Activated naive CD4-positive, alpha-beta T cell treated with anti-CD3 and anti-CD28 coated beads for 36 hours (primary cell): ENCODE measurements at regions not wholly inside any gene's neighbourhood (a gene's known extent, or its start where the extent isn't known, plus 50 kb on each side); places are given as distances from the start of the nearest gene placed in this dataset.

Experiments used
- CTCF ChIA-PET: fragments of 350-600 bp; sonication (Branson Sonifier 250); formaldehyde crosslinking; loops from one replicate; lab custom pipeline; 2021; ENCODE audit warnings: antibody characterized with exemption; lab: Charles Lee
- DNase-seq: peaks from one replicate; pipeline ENCODE4 v3.0.0-alpha.2; 2020
- H3K27ac Mint-ChIP-seq: one replicate; pipeline ENCODE4 v1.8.0; 2021; ENCODE audit warnings: mild to moderate bottlenecking, mixed read lengths
- H3K27me3 Mint-ChIP-seq: one replicate; pipeline ENCODE4 v1.8.0; 2021; ENCODE audit warnings: low read depth, mixed read lengths
- H3K36me3 Mint-ChIP-seq: one replicate; pipeline ENCODE4 v1.8.0; 2021; ENCODE audit warnings: low read depth, mixed read lengths
- H3K4me1 Mint-ChIP-seq: one replicate; pipeline ENCODE4 v1.8.0; 2021; ENCODE audit warnings: low read depth, mixed read lengths
- H3K4me3 Mint-ChIP-seq: one replicate; pipeline ENCODE4 v1.8.0; 2021; ENCODE audit warnings: mild to moderate bottlenecking, moderate library complexity, mixed read lengths
- H3K9me3 Mint-ChIP-seq: one replicate; pipeline ENCODE4 v1.8.0; 2021; ENCODE audit warnings: mixed read lengths
- intact Hi-C: fragments of 100-400 bp; cut with micrococcal nuclease; formaldehyde crosslinking; loops from one replicate; pipeline ENCODE4 v1.15.1; 2023

GRCh38 chrX:96435378-96436035 is 249.1 kb upstream of the DIAPH2 start:
- no peaks in the 10 kb centered on the region for H3K27me3 Mint-ChIP-seq
- no peaks in the 10 kb centered on the region for H3K36me3 Mint-ChIP-seq
- H3K4me3 Mint-ChIP-seq: no peak overlapping the region
- H3K4me1 Mint-ChIP-seq: no peaks in the 10 kb centered on the region
- intact Hi-C loops: no loop called here
- no peaks in the 10 kb centered on the region for H3K9me3 Mint-ChIP-seq
- CTCF ChIA-PET: no interaction called here
- DNase-seq: no peak
- no peak overlapping the region for H3K27ac Mint-ChIP-seq

GRCh38 chrX:96436105-96436504 is 248.5 kb upstream of the DIAPH2 start:
- no peaks in the 10 kb centered on the region for H3K4me1 Mint-ChIP-seq
- CTCF ChIA-PET: no interaction called here
- no peak overlapping the region for H3K4me3 Mint-ChIP-seq
- no peaks in the 10 kb centered on the region for H3K36me3 Mint-ChIP-seq
- intact Hi-C loops: no loop called here
- H3K27me3 Mint-ChIP-seq: no peaks in the 10 kb centered on the region
- no peak overlapping the region for H3K27ac Mint-ChIP-seq
- no peaks in the 10 kb centered on the region for H3K9me3 Mint-ChIP-seq
- DNase-seq: no peak

GRCh38 chrX:96438803-96439202 is 245.8 kb upstream of the DIAPH2 start:
- no peaks in the 10 kb centered on the region for H3K27me3 Mint-ChIP-seq
- no peak for DNase-seq
- no peak overlapping the region for H3K27ac Mint-ChIP-seq
- CTCF ChIA-PET: no interaction called here
- intact Hi-C loops: no loop called here
- no peak overlapping the region for H3K4me3 Mint-ChIP-seq
- H3K4me1 Mint-ChIP-seq: no peaks in the 10 kb centered on the region
- no peaks in the 10 kb centered on the region for H3K9me3 Mint-ChIP-seq
- H3K36me3 Mint-ChIP-seq: no peaks in the 10 kb centered on the region

- Mint-ChIP-seq H3K27me3 (no peaks in the 10 kb centered on the region), H3K36me3 (no peaks in the 10 kb centered on the region), H3K4me3 (no peak overlapping the region), H3K27ac (no peak overlapping the region), H3K9me3 (no peaks in the 10 kb centered on the region), H3K4me1 (no peaks in the 10 kb centered on the region)
- DNase-seq: no peak
- CTCF ChIA-PET: no interaction called here
- intact Hi-C loops: no loop called here
Observed at GRCh38 chrX:96440941-96441340, 243.7 kb upstream of the DIAPH2 start.

- no peaks in the 10 kb centered on the region for H3K36me3 Mint-ChIP-seq
- intact Hi-C loops: no loop called here
- CTCF ChIA-PET: no interaction called here
- H3K9me3 Mint-ChIP-seq: no peaks in the 10 kb centered on the region
- no peak for DNase-seq
- no peak overlapping the region for H3K27ac Mint-ChIP-seq
- H3K4me3 Mint-ChIP-seq: no peak overlapping the region
- H3K27me3 Mint-ChIP-seq: no peaks in the 10 kb centered on the region
- no peaks in the 10 kb centered on the region for H3K4me1 Mint-ChIP-seq
Observed at GRCh38 chrX:96445531-96446065, 239.0 kb upstream of the DIAPH2 start.

- Mint-ChIP-seq H3K4me1 (no peaks in the 10 kb centered on the region), H3K27me3 (no peaks in the 10 kb centered on the region), H3K27ac (no peak overlapping the region), H3K36me3 (no peaks in the 10 kb centered on the region), H3K9me3 (no peaks in the 10 kb centered on the region), H3K4me3 (no peak overlapping the region)
- DNase-seq: no peak
- intact Hi-C loops: no loop called here
- CTCF ChIA-PET: no interaction called here
Observed at GRCh38 chrX:96446524-96446923, 238.1 kb upstream of the DIAPH2 start.

- CTCF ChIA-PET: no interaction called here
- H3K27me3 Mint-ChIP-seq: no peaks in the 10 kb centered on the region
- H3K36me3 Mint-ChIP-seq: no peaks in the 10 kb centered on the region
- H3K4me3 Mint-ChIP-seq: no peak overlapping the region
- no peak overlapping the region for H3K27ac Mint-ChIP-seq
- intact Hi-C loops: no loop called here
- no peaks in the 10 kb centered on the region for H3K4me1 Mint-ChIP-seq
- no peak for DNase-seq
- no peaks in the 10 kb centered on the region for H3K9me3 Mint-ChIP-seq
Observed at GRCh38 chrX:96447161-96447560, 237.5 kb upstream of the DIAPH2 start.

GRCh38 chrX:96449191-96449590 is 235.5 kb upstream of the DIAPH2 start:
- CTCF ChIA-PET: no interaction called here
- no peak for DNase-seq
- Mint-ChIP-seq H3K27ac (no peak overlapping the region), H3K9me3 (no peaks in the 10 kb centered on the region), H3K4me3 (no peak overlapping the region), H3K36me3 (no peaks in the 10 kb centered on the region), H3K27me3 (no peaks in the 10 kb centered on the region), H3K4me1 (no peaks in the 10 kb centered on the region)
- intact Hi-C loops: no loop called here

GRCh38 chrX:96449896-96450295 is 234.7 kb upstream of the DIAPH2 start:
- no peaks in the 10 kb centered on the region for H3K27me3 Mint-ChIP-seq
- no peaks in the 10 kb centered on the region for H3K9me3 Mint-ChIP-seq
- no peaks in the 10 kb centered on the region for H3K4me1 Mint-ChIP-seq
- CTCF ChIA-PET: no interaction called here
- H3K27ac Mint-ChIP-seq: no peak overlapping the region
- H3K4me3 Mint-ChIP-seq: no peak overlapping the region
- intact Hi-C loops: no loop called here
- no peaks in the 10 kb centered on the region for H3K36me3 Mint-ChIP-seq
- no peak for DNase-seq

GRCh38 chrX:96453139-96453538 is 231.5 kb upstream of the DIAPH2 start:
- CTCF ChIA-PET: no interaction called here
- H3K4me3 Mint-ChIP-seq: no peak overlapping the region
- no peaks in the 10 kb centered on the region for H3K9me3 Mint-ChIP-seq
- no peaks in the 10 kb centered on the region for H3K4me1 Mint-ChIP-seq
- DNase-seq: no peak
- no peaks in the 10 kb centered on the region for H3K36me3 Mint-ChIP-seq
- H3K27ac Mint-ChIP-seq: no peak overlapping the region
- intact Hi-C loops: no loop called here
- no peaks in the 10 kb centered on the region for H3K27me3 Mint-ChIP-seq

GRCh38 chrX:96455078-96455477 is 229.6 kb upstream of the DIAPH2 start:
- Mint-ChIP-seq H3K27ac (no peak overlapping the region), H3K9me3 (no peaks in the 10 kb centered on the region), H3K27me3 (no peaks in the 10 kb centered on the region), H3K4me1 (no peaks in the 10 kb centered on the region), H3K36me3 (no peaks in the 10 kb centered on the region), H3K4me3 (no peak overlapping the region)
- no peak for DNase-seq
- CTCF ChIA-PET: no interaction called here
- intact Hi-C loops: no loop called here

- DNase-seq: no peak
- CTCF ChIA-PET: no interaction called here
- intact Hi-C loops: no loop called here
- no peaks in the 10 kb centered on the region for H3K36me3 Mint-ChIP-seq
- no peak overlapping the region for H3K4me3 Mint-ChIP-seq
- no peaks in the 10 kb centered on the region for H3K9me3 Mint-ChIP-seq
- H3K27me3 Mint-ChIP-seq: no peaks in the 10 kb centered on the region
- no peaks in the 10 kb centered on the region for H3K4me1 Mint-ChIP-seq
- H3K27ac Mint-ChIP-seq: no peak overlapping the region
Observed at GRCh38 chrX:96464880-96465558, 219.6 kb upstream of the DIAPH2 start.

- Mint-ChIP-seq H3K36me3 (no peaks in the 10 kb centered on the region), H3K4me1 (no peaks in the 10 kb centered on the region), H3K27ac (no peak overlapping the region), H3K9me3 (no peaks in the 10 kb centered on the region), H3K4me3 (no peak overlapping the region), H3K27me3 (no peaks in the 10 kb centered on the region)
- DNase-seq: no peak
- intact Hi-C loops: no loop called here
- CTCF ChIA-PET: no interaction called here
Observed at GRCh38 chrX:96474029-96474740, 210.5 kb upstream of the DIAPH2 start.
